Prostate gland (tissue), 2 donors: ENCODE measurements at regions not wholly inside any gene's neighbourhood (a gene's known extent, or its start where the extent isn't known, plus 50 kb on each side); places are given as distances from the start of the nearest gene placed in this dataset.

Experiments
- CTCF ChIP-seq, 4 experiments: fragments of 200-600 bp in 2 of 4; fragments of 450-650 bp in 2 of 4; sonication (generic) in 2 of 4; IDR thresholded peaks; 1 replicate in 3 of 4; 2 replicates in 1 of 4; pipeline ENCODE4 v1.5.1; 2016 to 2019; ENCODE audit warnings: antibody characterized with exemption in 4 of 4, mild to moderate bottlenecking in 2 of 4, moderate library complexity in 2 of 4
- POLR2AphosphoS5 ChIP-seq: sonication (generic); formaldehyde crosslinking; IDR thresholded peaks from one replicate; pipeline ENCODE4 v1.6.1; 2017; ENCODE audit warnings: antibody characterized with exemption

- TF ChIP-seq CTCF (IDR thresholded peaks at IDR 0.05), result no peak
- no peak for TF ChIP-seq POLR2AphosphoS5
Observed at GRCh38 chr14:43090380-43090779, 1416.7 kb downstream of the FSCB start.
